ENCODE measurements at regions not wholly inside any gene's neighbourhood (a gene's known extent, or its start where the extent isn't known, plus 50 kb on each side); places are given as distances from the start of the nearest gene placed in this dataset.

GRCh38 chr1:48079096-48079495 lies 81.9 kb upstream of the TRABD2B start:
- no peak for TF ChIP-seq CTCF (IDR thresholded peaks at IDR 0.05)
- no peak for TF ChIP-seq EP300 (IDR thresholded peaks at IDR 0.05)
- TF ChIP-seq POLR2AphosphoS5 (IDR thresholded peaks at IDR 0.05), result no peak
- no peak for TF ChIP-seq POLR2A (IDR thresholded peaks at IDR 0.05)

All from upper lobe of left lung (tissue), 4 donors.